CD14-positive monocyte (primary cell): ENCODE measurements at regions not wholly inside any gene's neighbourhood (a gene's known extent, or its start where the extent isn't known, plus 50 kb on each side); places are given as distances from the start of the nearest gene placed in this dataset.

Experiments used
- DNase-seq, 3 donors: peaks; one replicate each; pipeline ENCODE4 v3.0.0-alpha.2; 2011 to 2022
- H2AFZ ChIP-seq: 2 replicates; pipeline ENCODE4 v1.6.0; 2012; ENCODE audit warnings: mild to moderate bottlenecking, low read depth, low read length, inconsistent platforms; ENCODE audit not compliant: insufficient read depth, poor library complexity, severe bottlenecking
- H3K27ac ChIP-seq, 2 donors: 1 replicate in 1 of 2; 2 replicates in 1 of 2; pipeline ENCODE4 v1.5.1; 2012 to 2013; ENCODE audit warnings: low read length in 2 of 2, control low read depth in 1 of 2, inconsistent platforms in 1 of 2, low read depth in 1 of 2, mild to moderate bottlenecking in 1 of 2
- H3K27me3 ChIP-seq, 2 donors: one replicate each; pipeline versions ENCODE4 v1.6.0 to v1.6.1; 2011 to 2013; ENCODE audit warnings: low read length in 2 of 2; ENCODE audit not compliant: control insufficient read depth in 2 of 2, insufficient read depth in 2 of 2
- H3K36me3 ChIP-seq, 2 donors: replicated peaks in 1 of 2; 1 replicate in 1 of 2; 2 replicates in 1 of 2; pipeline versions ENCODE4 v1.5.1 to v1.6.1; 2012 to 2013; ENCODE audit warnings: low read length in 2 of 2, control low read depth in 1 of 2, inconsistent platforms in 1 of 2, mild to moderate bottlenecking in 1 of 2; ENCODE audit not compliant: insufficient read depth in 2 of 2, control insufficient read depth in 1 of 2
- H3K4me1 ChIP-seq, 2 donors: 1 replicate in 1 of 2; 2 replicates in 1 of 2; pipeline versions ENCODE4 v1.5.1 to v1.6.1; 2012 to 2013; ENCODE audit warnings: low read length in 2 of 2, control low read depth in 1 of 2, inconsistent platforms in 1 of 2, mild to moderate bottlenecking in 1 of 2, moderate library complexity in 1 of 2; ENCODE audit not compliant: insufficient read depth in 2 of 2, control insufficient read depth in 1 of 2
- H3K4me2 ChIP-seq: replicated peaks from 2 replicates; pipeline ENCODE3; 2012; ENCODE audit warnings: low read length, moderate library complexity, mild to moderate bottlenecking; ENCODE audit not compliant: poor library complexity, severe bottlenecking; ENCODE audit errors: extremely low read depth
- H3K4me3 ChIP-seq, 3 experiments: fragments of 200-600 bp in 1 of 3; sonication (generic) in 1 of 3; replicated peaks in 1 of 3; 1 replicate in 2 of 3; 2 replicates in 1 of 3; pipeline ENCODE4 v1.5.1; 2011 to 2013; ENCODE audit warnings: low read length in 3 of 3, mild to moderate bottlenecking in 3 of 3, control low read depth in 2 of 3, low read depth in 2 of 3, inconsistent platforms in 1 of 3, moderate library complexity in 1 of 3
- H3K79me2 ChIP-seq: 2 replicates; pipeline ENCODE4 v1.6.0; 2012; ENCODE audit warnings: mild to moderate bottlenecking, control low read depth, inconsistent platforms, low read length, moderate library complexity; ENCODE audit not compliant: insufficient read depth
- H3K9ac ChIP-seq: 2 replicates; pipeline ENCODE4 v1.6.0; 2017; ENCODE audit warnings: low read length, mild to moderate bottlenecking; ENCODE audit not compliant: insufficient read depth, poor library complexity, severe bottlenecking
- H3K9me3 ChIP-seq, 2 donors: replicated peaks in 1 of 2; 1 replicate in 1 of 2; 2 replicates in 1 of 2; pipeline versions ENCODE4 v1.5.1 to v1.6.1; 2012 to 2013; ENCODE audit warnings: low read length in 2 of 2, control low read depth in 1 of 2; ENCODE audit not compliant: control insufficient read depth in 1 of 2, insufficient read depth in 1 of 2
- H4K20me1 ChIP-seq: 2 replicates; pipeline ENCODE4 v1.6.0; 2012; ENCODE audit warnings: mild to moderate bottlenecking, low read length, control low read depth, moderate library complexity; ENCODE audit not compliant: insufficient read depth
- H3K27ac Mint-ChIP-seq, 7 donors: one replicate each; pipeline ENCODE4 v1.8.0; 2020; ENCODE audit warnings: mild to moderate bottlenecking in 7 of 7, mixed read lengths in 7 of 7, moderate library complexity in 6 of 7, inconsistent platforms in 2 of 7
- H3K27me3 Mint-ChIP-seq, 3 donors: one replicate each; pipeline ENCODE4 v1.8.0; 2021 to 2022; ENCODE audit warnings: low read depth in 3 of 3, mild to moderate bottlenecking in 3 of 3, mixed read lengths in 3 of 3, moderate library complexity in 3 of 3, inconsistent platforms in 1 of 3
- H3K36me3 Mint-ChIP-seq, 2 donors: one replicate each; pipeline ENCODE4 v1.8.0; 2020; ENCODE audit warnings: mixed read lengths in 2 of 2, inconsistent platforms in 1 of 2, mild to moderate bottlenecking in 1 of 2
- H3K4me1 Mint-ChIP-seq: one replicate; pipeline ENCODE4 v1.8.0; 2020; ENCODE audit warnings: mild to moderate bottlenecking, mixed read lengths
- H3K4me3 Mint-ChIP-seq, 2 donors: one replicate each; pipeline ENCODE4 v1.8.0; 2020; ENCODE audit warnings: mild to moderate bottlenecking in 2 of 2, mixed read lengths in 2 of 2, moderate library complexity in 1 of 2
- H3K9me3 Mint-ChIP-seq, 7 donors: one replicate each; pipeline ENCODE4 v1.8.0; 2020 to 2022; ENCODE audit warnings: mixed read lengths in 7 of 7, mild to moderate bottlenecking in 6 of 7, moderate library complexity in 6 of 7, inconsistent platforms in 2 of 7
- WGBS: methylation state at CpG from one replicate; pipeline ENCODE4 v1.1.5; 2013; ENCODE audit warnings: missing lambda C conversion rate; ENCODE audit not compliant: insufficient coverage; 5-methylcytosine and 5-hydroxymethylcytosine counted together
- intact Hi-C, 2 donors: fragments of 100-400 bp; cut with micrococcal nuclease; formaldehyde crosslinking; loops; one replicate each; pipeline versions ENCODE4 v1.15.0 to v1.15.1; 2023
- TF ChIP-seq, protein P1 (sequence below): fragments of 200-600 bp; IDR thresholded peaks from one replicate; pipeline ENCODE4 v1.8.0; 2022; ENCODE audit warnings: antibody characterized with exemption, mild to moderate bottlenecking

DNA sequence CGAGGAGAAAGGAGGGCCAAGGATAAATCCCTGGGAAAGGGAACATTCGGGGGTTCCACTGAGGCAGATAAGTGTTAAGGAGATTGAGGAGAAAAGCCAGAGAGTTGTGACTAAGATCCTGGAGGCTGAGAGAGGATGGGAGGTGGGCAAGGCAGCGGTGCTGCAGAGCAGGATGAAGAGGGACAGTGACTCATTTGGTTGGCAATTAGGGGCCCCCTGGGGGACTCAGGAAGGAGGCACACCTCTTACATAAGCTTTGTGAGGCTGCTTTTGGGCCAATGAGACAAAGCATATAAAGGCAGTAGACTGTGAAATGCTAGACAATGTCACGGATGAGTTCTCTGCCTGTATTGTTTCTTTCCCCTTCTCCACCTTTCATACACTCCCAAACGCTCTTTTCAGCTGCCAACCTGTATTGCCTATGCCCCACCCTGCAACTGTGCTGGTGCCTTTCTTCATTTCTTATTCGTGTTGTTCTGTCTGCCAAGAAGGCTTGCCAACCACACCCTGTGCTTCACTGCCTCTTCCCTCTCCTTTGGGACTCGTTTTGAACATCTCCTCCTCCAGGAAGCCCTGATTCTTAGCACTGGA, 246.8 kb upstream of the KIRREL3 start:
- H3K4me3 Mint-ChIP-seq, result no peak overlapping the region
- WGBS, result 82% methylated on average over 7 of the region's 7 CpGs
- intact Hi-C loops, result no loop called here
- Histone ChIP-seq H3K36me3 (no peaks in the 10 kb centered on the region), H3K9ac (no peak overlapping the region), H2AFZ (no peak overlapping the region), H3K4me3 (no peak overlapping the region), H3K27ac (no peak overlapping the region), H3K4me2 (no peak overlapping the region), H3K79me2 (no peaks in the 10 kb centered on the region), H3K9me3 (no peaks in the 10 kb centered on the region), H3K27me3 (no peaks in the 10 kb centered on the region), H3K4me1 (no peaks in the 10 kb centered on the region), H4K20me1 (no peaks in the 10 kb centered on the region)
- H3K27ac Mint-ChIP-seq, result peak overlapping the region in 1 of 7 donors; percentile 39
- peaks cover 0 to 2% (median 0%) of the 10 kb centered on the region in 3 donors for H3K27me3 Mint-ChIP-seq
- peaks cover 0 to 5% (median 0%) of the 10 kb centered on the region in 7 donors for H3K9me3 Mint-ChIP-seq
- H3K4me1 Mint-ChIP-seq, result no peaks in the 10 kb centered on the region
- H3K36me3 Mint-ChIP-seq, result no peaks in the 10 kb centered on the region
- no peak for DNase-seq
- TF ChIP-seq, protein P1, sequence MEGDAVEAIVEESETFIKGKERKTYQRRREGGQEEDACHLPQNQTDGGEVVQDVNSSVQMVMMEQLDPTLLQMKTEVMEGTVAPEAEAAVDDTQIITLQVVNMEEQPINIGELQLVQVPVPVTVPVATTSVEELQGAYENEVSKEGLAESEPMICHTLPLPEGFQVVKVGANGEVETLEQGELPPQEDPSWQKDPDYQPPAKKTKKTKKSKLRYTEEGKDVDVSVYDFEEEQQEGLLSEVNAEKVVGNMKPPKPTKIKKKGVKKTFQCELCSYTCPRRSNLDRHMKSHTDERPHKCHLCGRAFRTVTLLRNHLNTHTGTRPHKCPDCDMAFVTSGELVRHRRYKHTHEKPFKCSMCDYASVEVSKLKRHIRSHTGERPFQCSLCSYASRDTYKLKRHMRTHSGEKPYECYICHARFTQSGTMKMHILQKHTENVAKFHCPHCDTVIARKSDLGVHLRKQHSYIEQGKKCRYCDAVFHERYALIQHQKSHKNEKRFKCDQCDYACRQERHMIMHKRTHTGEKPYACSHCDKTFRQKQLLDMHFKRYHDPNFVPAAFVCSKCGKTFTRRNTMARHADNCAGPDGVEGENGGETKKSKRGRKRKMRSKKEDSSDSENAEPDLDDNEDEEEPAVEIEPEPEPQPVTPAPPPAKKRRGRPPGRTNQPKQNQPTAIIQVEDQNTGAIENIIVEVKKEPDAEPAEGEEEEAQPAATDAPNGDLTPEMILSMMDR, result no peak

DNA sequence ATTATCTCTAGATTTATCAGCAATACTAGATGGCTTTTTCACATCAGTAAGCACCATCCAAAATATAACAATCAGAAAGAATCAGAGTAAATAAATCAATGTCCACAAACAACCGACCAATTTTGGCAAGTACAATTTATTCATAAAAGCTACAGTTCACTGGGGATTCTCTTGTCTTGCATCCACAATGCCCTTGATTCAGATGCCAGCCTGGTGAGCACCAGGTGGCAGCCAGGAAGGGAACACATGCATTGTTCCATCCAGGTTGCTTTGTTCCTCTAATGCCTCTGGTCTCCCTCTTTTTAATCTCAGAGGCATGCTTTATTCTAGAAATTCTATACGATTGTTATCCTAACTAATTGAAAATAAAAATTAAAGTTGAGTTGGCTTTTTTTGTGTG, 242.1 kb upstream of the KIRREL3 start:
- Histone ChIP-seq H3K9me3 (no peaks in the 10 kb centered on the region), H3K9ac (no peak overlapping the region), H3K4me3 (no peak overlapping the region), H3K4me2 (no peak overlapping the region), H3K27ac (no peak overlapping the region), H2AFZ (no peak overlapping the region), H4K20me1 (no peaks in the 10 kb centered on the region), H3K4me1 (no peaks in the 10 kb centered on the region), H3K79me2 (no peaks in the 10 kb centered on the region), H3K27me3 (no peaks in the 10 kb centered on the region), H3K36me3 (no peaks in the 10 kb centered on the region)
- Mint-ChIP-seq H3K27me3 (peaks cover 0 to 2% (median 0%) of the 10 kb centered on the region in 3 donors), H3K4me3 (no peak overlapping the region), H3K36me3 (no peaks in the 10 kb centered on the region), H3K4me1 (no peaks in the 10 kb centered on the region), H3K27ac (no peak overlapping the region), H3K9me3 (peaks cover 0 to 4% (median 1%) of the 10 kb centered on the region in 7 donors)
- no peak for DNase-seq
- intact Hi-C loops, result no loop called here
- TF ChIP-seq, protein P1, result no peak
- 67% methylated on average over 1 of the region's 2 CpGs for WGBS
